ENCODE measurements at regions not wholly inside any gene's neighbourhood (a gene's known extent, or its start where the extent isn't known, plus 50 kb on each side); places are given as distances from the start of the nearest gene placed in this dataset.
"Not testable (repeated sequence)": the region's sequence is repeated elsewhere in the genome, so short reads cannot be mapped to it uniquely, and the experiment has no call there.

DNA sequence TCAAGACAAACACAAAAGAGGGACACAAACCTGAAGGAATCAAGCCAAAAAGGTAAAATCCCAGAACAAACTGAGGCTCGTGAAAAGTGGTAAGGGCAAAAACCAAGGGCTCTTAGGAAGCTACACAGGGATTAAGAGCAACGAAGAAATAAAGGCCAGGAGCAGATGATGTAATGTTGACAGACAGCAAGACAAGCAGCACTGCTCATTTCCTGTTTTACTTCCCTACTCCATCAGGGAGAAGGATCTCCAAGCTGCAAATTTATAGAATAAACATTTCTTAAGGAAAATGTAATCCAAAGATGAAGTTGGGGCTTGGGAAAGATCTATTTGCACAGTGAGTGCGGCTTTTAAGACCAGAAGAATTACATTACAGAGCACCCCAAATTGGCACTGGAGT is 182.3 kb upstream of the MAP1B start:
- H3K36me3 Mint-ChIP-seq (ENCODE audit: low read depth), result no peaks in the 10 kb centered on the region
- peaks cover 21% of the 10 kb centered on the region for H3K27me3 Mint-ChIP-seq
- H3K4me1 Mint-ChIP-seq (ENCODE audit: low read depth), result no peaks in the 10 kb centered on the region
- H3K4me3 Mint-ChIP-seq, result no peak overlapping the region
- no peak overlapping the region for H3K27ac Mint-ChIP-seq
- no peak for DNase-seq
- peaks cover 9% of the 10 kb centered on the region for H3K9me3 Mint-ChIP-seq

DNA sequence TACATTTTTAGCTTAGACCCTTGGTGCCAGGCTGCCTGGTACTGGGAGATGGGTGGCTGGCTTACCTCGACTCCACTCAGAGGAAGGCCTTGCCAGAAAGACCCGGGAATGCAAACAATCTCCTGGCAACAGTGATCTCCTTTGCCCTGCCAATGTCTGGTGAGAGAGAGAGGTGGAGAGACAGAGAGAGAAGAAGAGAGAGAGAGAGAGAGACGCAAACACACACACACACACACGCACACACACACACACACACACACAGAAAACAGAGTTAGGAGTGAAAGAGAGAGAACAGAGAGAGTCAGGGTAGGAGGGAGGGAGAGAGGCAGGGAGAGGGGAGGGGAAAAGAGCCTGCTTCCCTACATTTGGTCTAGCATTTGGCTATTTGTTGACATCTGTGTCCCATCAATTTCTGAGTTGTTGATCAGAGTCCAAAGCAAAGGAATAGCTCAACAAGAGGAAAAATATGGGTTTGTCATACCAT is 181.6 kb upstream of the MAP1B start:
- H3K36me3 Mint-ChIP-seq (ENCODE audit: low read depth), result no peaks in the 10 kb centered on the region
- H3K4me1 Mint-ChIP-seq (ENCODE audit: low read depth), result no peaks in the 10 kb centered on the region
- no peak for DNase-seq
- no peak overlapping the region for H3K27ac Mint-ChIP-seq
- peaks cover 21% of the 10 kb centered on the region for H3K27me3 Mint-ChIP-seq
- peaks cover 9% of the 10 kb centered on the region for H3K9me3 Mint-ChIP-seq
- H3K4me3 Mint-ChIP-seq, result no peak overlapping the region

DNA sequence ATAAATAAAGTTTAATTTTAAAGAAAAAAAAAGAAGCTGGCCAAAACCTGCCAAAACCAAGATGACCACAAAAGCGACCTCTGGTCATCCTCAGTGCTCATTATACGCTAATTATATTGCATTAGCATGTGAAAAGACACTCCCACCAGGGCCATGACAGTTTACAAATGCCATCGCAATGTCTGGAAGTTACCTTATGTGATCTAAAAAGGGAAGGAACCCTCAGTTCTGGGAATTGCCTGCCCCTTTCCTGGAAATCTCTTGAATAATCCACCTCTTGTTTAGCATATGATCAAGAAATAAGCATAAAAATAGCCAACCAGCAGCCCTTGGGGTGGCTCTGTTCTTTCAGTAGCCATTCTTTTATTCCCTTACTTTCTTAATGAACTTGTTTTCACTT is 178.3 kb upstream of the MAP1B start:
- Mint-ChIP-seq H3K4me1 (ENCODE audit: low read depth) (no peaks in the 10 kb centered on the region), H3K4me3 (no peak overlapping the region), H3K9me3 (peaks cover 9% of the 10 kb centered on the region), H3K36me3 (ENCODE audit: low read depth) (no peaks in the 10 kb centered on the region), H3K27me3 (peaks cover 19% of the 10 kb centered on the region), H3K27ac (no peak overlapping the region)
- DNase-seq, result no peak

DNA sequence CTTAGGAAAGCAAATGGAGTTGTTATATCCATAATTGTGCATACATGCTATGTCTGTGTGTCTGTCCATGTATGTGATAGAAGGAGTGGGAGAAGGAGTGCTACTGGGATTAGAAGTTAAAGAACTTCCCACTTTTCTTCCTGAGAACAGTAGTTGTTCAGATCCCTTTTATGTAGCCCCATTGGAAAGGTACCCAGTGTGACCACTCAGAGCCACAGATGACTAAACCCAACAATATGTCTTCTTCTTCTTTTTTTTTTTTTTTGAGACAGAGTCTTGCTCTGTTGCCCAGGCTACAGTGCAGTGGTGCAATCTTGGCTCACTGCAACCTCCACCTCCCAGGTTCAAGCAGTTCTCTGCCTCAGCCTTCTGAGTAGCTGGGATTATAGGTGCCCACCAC is 176.7 kb upstream of the MAP1B start:
- H3K36me3 Mint-ChIP-seq (ENCODE audit: low read depth); DNase-seq; H3K4me3 Mint-ChIP-seq; H3K4me1 Mint-ChIP-seq (ENCODE audit: low read depth); H3K9me3 Mint-ChIP-seq; H3K27ac Mint-ChIP-seq: not testable (repeated sequence)
- H3K27me3 Mint-ChIP-seq, result peaks cover 12% of the 10 kb centered on the region

DNA sequence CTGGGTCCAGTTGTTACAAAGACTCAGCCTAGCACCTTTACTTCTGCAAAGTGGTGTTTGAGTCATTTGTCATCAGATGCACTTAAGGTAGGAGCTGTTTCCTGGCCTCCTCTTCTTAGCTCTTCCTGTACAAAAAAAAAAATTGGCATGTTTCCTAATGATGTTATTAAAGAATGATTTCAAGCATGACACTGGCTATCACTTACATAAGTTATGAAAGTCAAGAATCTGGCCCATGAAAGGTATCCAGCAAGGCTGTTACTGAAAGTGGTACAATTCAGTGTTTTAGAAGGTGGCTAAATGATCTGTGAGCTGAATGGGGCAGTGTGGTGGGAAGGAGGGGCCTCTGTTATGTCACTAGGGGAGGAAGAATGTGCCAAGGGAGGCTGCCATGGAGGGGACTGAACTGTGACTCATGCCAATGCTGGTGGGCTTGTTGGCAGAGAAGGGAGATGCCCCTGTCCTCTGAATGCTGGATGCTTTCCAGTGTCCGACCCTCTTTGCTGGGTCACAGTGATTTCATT is 175.1 kb upstream of the MAP1B start:
- H3K27ac Mint-ChIP-seq, result no peak overlapping the region
- peaks cover 7% of the 10 kb centered on the region for H3K9me3 Mint-ChIP-seq
- no peaks in the 10 kb centered on the region for H3K4me1 Mint-ChIP-seq (ENCODE audit: low read depth)
- no peak overlapping the region for H3K4me3 Mint-ChIP-seq
- peaks cover 9% of the 10 kb centered on the region for H3K27me3 Mint-ChIP-seq
- H3K36me3 Mint-ChIP-seq (ENCODE audit: low read depth), result no peaks in the 10 kb centered on the region
- DNase-seq, result no peak

DNA sequence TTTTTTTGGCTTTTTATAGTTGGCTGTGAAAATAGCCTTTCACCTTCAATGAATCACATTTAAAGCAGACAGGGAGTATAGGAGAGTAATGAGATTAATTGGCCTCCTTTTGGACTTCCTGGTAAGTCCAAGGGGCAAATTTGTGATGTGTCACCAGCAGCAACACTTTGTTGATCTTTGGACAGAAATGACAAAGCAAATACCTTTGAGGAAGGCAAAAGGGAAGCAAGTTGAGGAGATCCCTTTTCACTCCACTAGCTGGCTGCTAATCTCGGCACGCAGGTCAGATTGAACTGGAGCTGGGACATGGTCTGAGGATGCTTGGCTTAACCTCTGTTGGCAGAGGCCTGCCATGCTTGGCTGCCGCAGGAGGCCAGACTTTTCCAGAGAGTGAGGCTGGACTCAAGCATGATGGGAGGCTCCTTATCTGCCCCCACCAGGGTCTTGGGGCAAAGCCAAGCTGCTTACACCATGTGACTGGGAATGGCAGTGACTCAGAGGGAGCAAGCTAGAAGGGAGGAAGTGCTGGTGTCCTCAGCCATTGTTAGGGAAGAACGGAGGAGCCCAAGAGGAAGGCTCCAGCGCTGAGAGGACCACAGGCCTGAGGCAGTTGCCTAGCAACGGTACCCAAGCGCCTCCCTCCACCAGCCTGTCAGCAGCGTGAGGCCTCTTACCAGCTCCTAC is 174.5 kb upstream of the MAP1B start:
- no peaks in the 10 kb centered on the region for H3K4me1 Mint-ChIP-seq (ENCODE audit: low read depth)
- H3K27ac Mint-ChIP-seq, result no peak overlapping the region
- H3K27me3 Mint-ChIP-seq, result peaks cover 9% of the 10 kb centered on the region
- peaks cover under 1% of the 10 kb centered on the region for H3K9me3 Mint-ChIP-seq
- H3K4me3 Mint-ChIP-seq, result no peak overlapping the region
- H3K36me3 Mint-ChIP-seq (ENCODE audit: low read depth), result no peaks in the 10 kb centered on the region
- no peak for DNase-seq

DNA sequence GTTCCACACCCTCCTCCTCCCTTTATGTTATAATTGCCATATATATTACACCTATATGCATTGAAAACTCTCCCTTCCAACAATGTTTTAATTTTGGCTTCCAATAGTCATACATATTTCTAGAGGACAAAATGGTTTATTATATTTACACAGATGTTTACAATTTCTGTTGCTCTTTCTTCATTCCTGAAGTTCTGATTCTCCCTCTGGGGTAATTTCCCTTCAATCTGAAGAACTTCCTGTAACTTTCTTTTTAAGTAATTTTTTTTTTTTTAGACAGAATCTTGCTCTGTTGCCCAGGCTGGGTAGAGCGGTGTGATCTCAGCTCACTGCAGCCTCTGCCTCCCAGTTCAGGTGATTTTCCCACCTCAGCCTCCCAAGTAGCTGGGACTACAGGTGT is 173.0 kb upstream of the MAP1B start:
- Mint-ChIP-seq H3K27me3 (peaks cover 6% of the 10 kb centered on the region), H3K36me3 (ENCODE audit: low read depth) (no peaks in the 10 kb centered on the region), H3K27ac (no peak overlapping the region), H3K4me1 (ENCODE audit: low read depth) (no peaks in the 10 kb centered on the region), H3K9me3 (no peaks in the 10 kb centered on the region), H3K4me3 (no peak overlapping the region)
- no peak for DNase-seq

DNA sequence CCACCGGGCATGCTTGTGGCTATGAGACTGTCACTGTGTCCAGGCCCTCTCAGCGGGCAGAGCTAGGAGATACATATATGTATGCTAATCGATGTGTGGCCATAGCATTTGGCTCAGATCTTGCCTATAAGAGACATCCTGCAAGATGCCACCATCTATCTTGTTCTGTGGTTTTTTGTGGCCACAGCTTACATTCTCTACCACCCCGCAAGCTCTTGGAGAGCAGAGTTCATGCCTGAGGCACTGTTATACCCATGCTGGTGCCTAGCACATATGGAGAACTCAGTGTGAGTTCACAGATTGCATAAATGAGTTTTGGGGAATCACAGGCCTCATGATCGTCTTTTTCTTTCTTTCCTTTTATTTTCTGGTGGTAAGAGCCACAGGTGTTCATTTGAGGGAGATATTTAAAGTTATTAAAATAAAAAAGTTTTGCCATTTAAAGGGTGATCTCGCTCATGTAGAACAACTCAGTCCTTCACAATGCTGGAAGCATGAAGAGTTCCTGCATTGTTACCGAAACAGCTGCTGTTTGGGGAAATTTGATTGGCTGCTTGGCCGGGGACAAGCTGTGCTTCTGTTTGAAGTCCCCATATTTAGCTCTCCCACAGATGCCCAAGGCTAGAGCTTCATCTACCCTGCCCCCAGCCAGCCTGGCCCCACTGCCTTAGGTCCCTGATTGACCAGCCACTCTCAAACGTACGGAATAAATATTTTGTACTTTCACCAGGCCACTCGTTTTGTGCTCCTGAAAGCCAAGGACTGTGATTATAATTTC is 169.2 kb upstream of the MAP1B start:
- Mint-ChIP-seq H3K9me3 (no peaks in the 10 kb centered on the region), H3K27me3 (no peaks in the 10 kb centered on the region), H3K4me1 (ENCODE audit: low read depth) (no peaks in the 10 kb centered on the region), H3K4me3 (no peak overlapping the region), H3K36me3 (ENCODE audit: low read depth) (no peaks in the 10 kb centered on the region), H3K27ac (no peak overlapping the region)
- DNase-seq, result no peak

DNA sequence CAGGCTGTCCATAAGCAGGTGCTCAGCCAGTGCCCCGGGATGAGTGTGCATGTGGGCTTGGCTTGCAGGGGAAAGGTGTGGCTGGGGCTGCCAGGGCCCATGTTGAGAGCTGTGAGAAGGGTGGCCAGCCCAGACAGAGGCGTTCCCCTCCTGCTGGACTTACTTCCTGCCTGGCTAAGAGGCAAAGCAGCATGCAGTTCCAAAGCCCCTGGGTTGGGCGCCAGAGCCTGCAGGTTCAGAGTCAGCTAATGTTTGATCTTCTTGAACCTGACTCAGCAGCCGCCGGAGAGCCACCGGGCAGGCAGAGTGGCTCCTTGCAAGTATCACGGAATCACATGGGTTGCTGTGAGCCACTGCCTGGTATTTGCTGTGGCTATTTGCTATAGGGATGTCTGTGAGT is 168.4 kb upstream of the MAP1B start:
- Mint-ChIP-seq H3K27me3 (no peaks in the 10 kb centered on the region), H3K27ac (no peak overlapping the region), H3K4me1 (ENCODE audit: low read depth) (no peaks in the 10 kb centered on the region), H3K36me3 (ENCODE audit: low read depth) (no peaks in the 10 kb centered on the region), H3K4me3 (no peak overlapping the region), H3K9me3 (no peaks in the 10 kb centered on the region)
- no peak for DNase-seq

DNA sequence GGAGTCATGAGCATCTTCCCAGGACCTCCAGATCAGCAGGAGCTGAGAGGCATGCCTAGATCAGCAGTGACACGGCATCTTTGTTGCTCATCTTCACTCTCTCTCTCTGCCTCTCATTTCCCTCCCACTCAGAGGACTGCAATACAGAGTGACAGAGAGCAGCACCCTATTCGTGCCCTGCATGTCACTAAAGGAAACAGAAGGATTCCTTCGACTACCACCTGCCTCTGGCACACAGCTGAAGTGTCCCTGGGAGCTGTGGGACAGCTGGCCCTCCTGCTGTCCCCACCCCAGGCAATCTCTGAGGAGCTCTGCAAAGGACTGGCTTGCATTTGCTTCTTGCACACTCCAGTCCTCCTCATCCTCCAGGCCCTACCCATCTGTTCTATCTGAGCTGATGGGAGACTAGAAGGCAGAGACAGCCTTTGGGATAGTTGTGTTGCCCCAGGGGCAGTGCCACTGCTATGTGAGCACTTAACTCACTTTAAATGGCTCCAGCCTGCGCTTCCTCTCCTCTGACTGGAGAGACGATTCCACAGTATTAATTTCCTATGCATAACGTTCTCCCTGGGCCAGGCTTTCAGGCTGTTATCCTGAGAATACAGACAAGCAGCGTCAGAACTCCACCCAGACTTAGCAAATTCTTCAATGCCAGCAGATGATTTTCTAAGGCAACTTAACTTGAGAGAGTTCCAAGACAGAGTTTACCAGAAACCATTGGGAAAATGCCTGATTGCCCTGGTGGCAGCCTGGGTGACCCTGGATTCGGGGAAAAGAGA is 167.6 kb upstream of the MAP1B start:
- no peak for DNase-seq
- Mint-ChIP-seq H3K27ac (no peak overlapping the region), H3K4me3 (no peak overlapping the region), H3K27me3 (no peaks in the 10 kb centered on the region), H3K36me3 (ENCODE audit: low read depth) (no peaks in the 10 kb centered on the region), H3K9me3 (no peaks in the 10 kb centered on the region), H3K4me1 (ENCODE audit: low read depth) (no peaks in the 10 kb centered on the region)

DNA sequence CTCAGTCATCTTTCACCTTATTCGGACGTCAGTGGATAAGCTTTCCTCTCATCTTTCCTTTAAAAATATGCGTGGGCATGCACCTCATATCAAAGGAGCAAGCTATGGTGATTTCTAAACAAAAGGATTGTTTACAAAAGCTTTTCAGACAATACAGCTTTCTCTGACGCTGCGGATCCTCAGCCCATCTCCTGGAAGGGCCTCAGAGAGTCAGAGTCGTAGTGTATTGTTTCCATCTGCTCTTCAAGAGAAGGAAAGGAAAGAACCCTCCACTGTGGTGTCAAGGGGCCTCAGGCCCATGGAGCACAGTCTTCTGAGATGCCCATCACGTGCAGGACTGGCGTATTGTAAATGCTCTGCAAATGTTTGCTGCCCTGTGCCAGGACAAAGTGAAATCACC is 163.4 kb upstream of the MAP1B start:
- peaks cover 1% of the 10 kb centered on the region for H3K9me3 Mint-ChIP-seq

DNA sequence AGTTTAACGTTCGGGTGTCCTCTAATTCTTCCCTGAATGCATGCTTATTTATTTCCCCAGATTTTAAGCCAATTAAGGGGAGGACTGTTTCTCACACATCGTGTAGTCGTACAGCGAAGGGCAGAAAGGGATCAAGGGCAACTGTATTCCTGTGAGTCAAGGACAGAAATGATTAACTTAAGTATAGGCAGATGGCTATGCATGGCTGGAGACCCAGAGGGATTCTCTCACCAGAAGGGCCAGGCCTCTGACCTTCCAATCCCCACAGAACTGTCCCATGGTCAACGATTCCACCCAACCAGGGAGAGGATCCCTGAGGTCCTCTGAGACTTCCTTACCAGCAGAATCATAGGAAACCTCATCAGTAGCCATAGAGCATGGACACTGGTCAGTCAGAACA is 161.8 kb upstream of the MAP1B start:
- Mint-ChIP-seq H3K9me3 (peaks cover 8% of the 10 kb centered on the region), H3K4me3 (no peak overlapping the region), H3K4me1 (ENCODE audit: low read depth) (no peaks in the 10 kb centered on the region), H3K27me3 (no peaks in the 10 kb centered on the region), H3K36me3 (ENCODE audit: low read depth) (no peaks in the 10 kb centered on the region), H3K27ac (no peak overlapping the region)
- DNase-seq, result no peak

More for the DNA sequence above, 163.4 kb upstream of the MAP1B start:
- H3K27ac Mint-ChIP-seq, result no peak overlapping the region
- H3K36me3 Mint-ChIP-seq (ENCODE audit: low read depth), result no peaks in the 10 kb centered on the region
- DNase-seq, result no peak
- H3K27me3 Mint-ChIP-seq, result no peaks in the 10 kb centered on the region
- no peak overlapping the region for H3K4me3 Mint-ChIP-seq
- no peaks in the 10 kb centered on the region for H3K4me1 Mint-ChIP-seq (ENCODE audit: low read depth)

DNA sequence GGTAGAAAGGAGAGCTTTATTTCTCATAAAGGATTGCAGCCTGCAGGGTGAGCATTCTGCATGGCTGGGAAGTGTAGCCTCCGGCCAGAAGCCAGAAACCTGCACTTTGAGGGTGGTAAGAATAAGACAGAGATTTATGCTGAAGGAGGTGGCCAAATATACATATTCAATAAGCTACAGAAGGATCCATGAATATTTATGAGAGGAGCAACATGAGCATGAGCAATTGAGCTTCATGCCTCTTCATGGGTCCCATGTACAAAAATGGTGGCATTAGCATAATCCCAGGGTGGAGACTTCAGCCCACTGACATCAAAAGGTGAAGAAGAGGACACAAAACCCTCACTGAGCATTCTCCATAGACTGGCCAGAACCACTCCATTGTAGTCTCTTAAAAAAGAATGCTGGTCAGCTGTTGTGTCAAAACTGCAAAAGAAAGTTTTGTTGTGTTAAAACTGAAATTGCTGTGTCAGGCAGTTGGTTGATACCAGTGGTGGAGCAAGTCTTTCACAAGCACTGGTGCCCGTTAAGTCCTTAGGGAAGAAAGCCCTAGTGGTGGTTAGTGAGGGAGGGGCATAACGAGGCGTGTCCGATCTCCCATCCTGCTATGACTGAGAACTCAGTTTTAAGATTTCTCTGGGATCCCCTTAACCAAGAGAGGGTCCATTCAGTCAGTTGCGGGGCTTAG is 160.8 kb upstream of the MAP1B start:
- Mint-ChIP-seq H3K4me1 (ENCODE audit: low read depth) (no peaks in the 10 kb centered on the region), H3K27ac (no peak overlapping the region), H3K9me3 (peaks cover 8% of the 10 kb centered on the region), H3K4me3 (no peak overlapping the region), H3K36me3 (ENCODE audit: low read depth) (no peaks in the 10 kb centered on the region), H3K27me3 (peaks cover 1% of the 10 kb centered on the region)
- DNase-seq, result no peak

DNA sequence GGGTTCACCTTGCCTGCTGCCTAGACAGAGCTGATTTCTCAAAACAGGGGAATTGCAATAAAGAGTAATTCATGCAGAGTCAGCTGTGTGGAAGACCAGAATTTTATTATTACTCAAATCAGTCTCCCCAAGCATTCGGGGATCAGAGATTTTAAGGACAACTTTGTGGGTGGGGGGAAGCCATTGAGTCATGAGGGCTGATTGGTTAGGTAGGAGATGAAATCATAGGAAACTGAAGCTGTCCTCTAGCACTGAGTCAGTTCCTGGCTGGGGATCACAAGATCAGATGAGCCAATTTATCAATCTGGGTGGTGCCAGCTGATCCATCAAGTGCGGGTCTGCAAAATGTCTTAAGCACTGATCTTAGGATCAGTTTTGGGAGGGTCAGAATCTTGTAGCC is 159.1 kb upstream of the MAP1B start:
- Mint-ChIP-seq H3K27ac (no peak overlapping the region), H3K36me3 (ENCODE audit: low read depth) (no peaks in the 10 kb centered on the region), H3K27me3 (peaks cover 18% of the 10 kb centered on the region), H3K4me3 (no peak overlapping the region), H3K4me1 (ENCODE audit: low read depth) (no peaks in the 10 kb centered on the region), H3K9me3 (peaks cover 8% of the 10 kb centered on the region)
- no peak for DNase-seq

Data from activated T-cell treated with anti-CD3 and anti-CD28 coated beads, Interleukin-2, amount 50 U/mL, for 24 hours (primary cell).